PFSK-1 (cell line): ENCODE measurements at regions not wholly inside any gene's neighbourhood (a gene's known extent, or its start where the extent isn't known, plus 50 kb on each side); places are given as distances from the start of the nearest gene placed in this dataset.

Source experiments
- POLR2AphosphoS5 ChIP-seq: IDR thresholded peaks from 2 replicates; pipeline ENCODE4 v1.6.1; 2012; ENCODE audit warnings: low read depth, mild to moderate bottlenecking, control low read depth, low read length, moderate library complexity
- TAF1 ChIP-seq: IDR thresholded peaks from 2 replicates; pipeline ENCODE4 v1.6.1; 2012; ENCODE audit warnings: low read length, control low read depth, borderline replicate concordance; ENCODE audit not compliant: insufficient read depth
- TF ChIP-seq, protein P1 (sequence below), 2 experiments: IDR thresholded peaks; 2 replicates each; pipeline versions ENCODE4 v1.6.1 to v1.8.0; 2011 to 2012; ENCODE audit warnings: low read depth in 2 of 2, low read length in 2 of 2, control low read depth in 1 of 2, inconsistent platforms in 1 of 2, mild to moderate bottlenecking in 1 of 2, moderate library complexity in 1 of 2; ENCODE audit not compliant: insufficient read depth in 1 of 2

GRCh38 chr3:6452974-6453373, 407.9 kb upstream of the GRM7 start:
- TF ChIP-seq, protein P1, sequence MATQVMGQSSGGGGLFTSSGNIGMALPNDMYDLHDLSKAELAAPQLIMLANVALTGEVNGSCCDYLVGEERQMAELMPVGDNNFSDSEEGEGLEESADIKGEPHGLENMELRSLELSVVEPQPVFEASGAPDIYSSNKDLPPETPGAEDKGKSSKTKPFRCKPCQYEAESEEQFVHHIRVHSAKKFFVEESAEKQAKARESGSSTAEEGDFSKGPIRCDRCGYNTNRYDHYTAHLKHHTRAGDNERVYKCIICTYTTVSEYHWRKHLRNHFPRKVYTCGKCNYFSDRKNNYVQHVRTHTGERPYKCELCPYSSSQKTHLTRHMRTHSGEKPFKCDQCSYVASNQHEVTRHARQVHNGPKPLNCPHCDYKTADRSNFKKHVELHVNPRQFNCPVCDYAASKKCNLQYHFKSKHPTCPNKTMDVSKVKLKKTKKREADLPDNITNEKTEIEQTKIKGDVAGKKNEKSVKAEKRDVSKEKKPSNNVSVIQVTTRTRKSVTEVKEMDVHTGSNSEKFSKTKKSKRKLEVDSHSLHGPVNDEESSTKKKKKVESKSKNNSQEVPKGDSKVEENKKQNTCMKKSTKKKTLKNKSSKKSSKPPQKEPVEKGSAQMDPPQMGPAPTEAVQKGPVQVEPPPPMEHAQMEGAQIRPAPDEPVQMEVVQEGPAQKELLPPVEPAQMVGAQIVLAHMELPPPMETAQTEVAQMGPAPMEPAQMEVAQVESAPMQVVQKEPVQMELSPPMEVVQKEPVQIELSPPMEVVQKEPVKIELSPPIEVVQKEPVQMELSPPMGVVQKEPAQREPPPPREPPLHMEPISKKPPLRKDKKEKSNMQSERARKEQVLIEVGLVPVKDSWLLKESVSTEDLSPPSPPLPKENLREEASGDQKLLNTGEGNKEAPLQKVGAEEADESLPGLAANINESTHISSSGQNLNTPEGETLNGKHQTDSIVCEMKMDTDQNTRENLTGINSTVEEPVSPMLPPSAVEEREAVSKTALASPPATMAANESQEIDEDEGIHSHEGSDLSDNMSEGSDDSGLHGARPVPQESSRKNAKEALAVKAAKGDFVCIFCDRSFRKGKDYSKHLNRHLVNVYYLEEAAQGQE (IDR thresholded peaks at IDR 0.05; ENCODE audit: insufficient read depth in 1 of 2, low read depth in 2 of 2, low read length in 2 of 2): no peak
- TF ChIP-seq POLR2AphosphoS5: no peak
- TF ChIP-seq TAF1: no peak
